H1 (cell line): ENCODE measurements at regions not wholly inside any gene's neighbourhood (a gene's known extent, or its start where the extent isn't known, plus 50 kb on each side); places are given as distances from the start of the nearest gene placed in this dataset.
"Not testable (repeated sequence)": the region's sequence is repeated elsewhere in the genome, so short reads cannot be mapped to it uniquely, and the experiment has no call there.

Source experiments
- CTCF ChIA-PET: fragments of 300-600 bp; sonication (Branson Sonifier 250); formaldehyde crosslinking; loops from one replicate; lab custom pipeline; 2021; ENCODE audit not compliant: partially characterized antibody; lab: Charles Lee
- POLR2A ChIA-PET: fragments of 300-600 bp; sonication (Branson Sonifier 250); formaldehyde crosslinking; loops from one replicate; lab custom pipeline; 2021; ENCODE audit warnings: inconsistent platforms; ENCODE audit not compliant: partially characterized antibody; lab: Charles Lee
- DNase-seq, 2 experiments: peaks; one replicate each; pipeline versions ENCODE4 v3.0.0 to v3.0.0-alpha.2; 2010 to 2022; ENCODE audit warnings: low spot score in 2 of 2, low read depth in 1 of 2, mixed read lengths in 1 of 2
- FAIRE-seq: peaks from 2 replicates; lab custom pipeline; 2011; peaks lifted over from hg19 to GRCh38; lab: Jason Lieb, UNC
- H2AFZ ChIP-seq: 2 replicates; pipeline ENCODE4 v1.8.1; 2012; ENCODE audit warnings: low read length, inconsistent platforms
- H2AK5ac ChIP-seq: 2 replicates; pipeline ENCODE4 v1.6.1; 2013; ENCODE audit warnings: low read depth, low read length
- H2BK120ac ChIP-seq: replicated peaks from 2 replicates; pipeline ENCODE3; 2013; ENCODE audit warnings: low read depth, low read length, inconsistent platforms
- H2BK12ac ChIP-seq: 2 replicates; pipeline ENCODE4 v1.6.1; 2013; ENCODE audit warnings: low read depth, low read length
- H2BK15ac ChIP-seq: 2 replicates; pipeline ENCODE4 v1.6.1; 2013; ENCODE audit warnings: low read length
- H2BK20ac ChIP-seq: 2 replicates; pipeline ENCODE4 v1.6.1; 2013; ENCODE audit warnings: low read length
- H2BK5ac ChIP-seq: 2 replicates; pipeline ENCODE4 v1.6.1; 2013; ENCODE audit warnings: low read depth, low read length
- H3K14ac ChIP-seq: 2 replicates; pipeline ENCODE4 v1.6.1; 2013; ENCODE audit warnings: inconsistent platforms; ENCODE audit not compliant: insufficient read length
- H3K18ac ChIP-seq: 2 replicates; pipeline ENCODE4 v1.6.1; 2013; ENCODE audit warnings: low read length; ENCODE audit errors: extremely low read depth
- H3K23ac ChIP-seq: 2 replicates; pipeline ENCODE4 v1.6.1; 2013; ENCODE audit warnings: inconsistent platforms; ENCODE audit not compliant: insufficient read length
- H3K23me2 ChIP-seq: 2 replicates; pipeline ENCODE4 v1.6.1; 2013; ENCODE audit warnings: low read depth, low read length
- H3K27ac ChIP-seq: 2 replicates; pipeline ENCODE4 v1.6.1; 2011; ENCODE audit warnings: low read depth, low read length, inconsistent platforms
- H3K27me3 ChIP-seq, 4 experiments: replicated peaks in 1 of 4; 1 replicate in 1 of 4; 2 replicates in 3 of 4; pipeline versions ENCODE4 v1.6.1 to v1.8.1; 2011 to 2013; ENCODE audit warnings: low read length in 3 of 4, mild to moderate bottlenecking in 3 of 4, inconsistent platforms in 2 of 4, mixed read lengths in 2 of 4, moderate library complexity in 1 of 4; ENCODE audit not compliant: control insufficient read depth in 3 of 4, insufficient read depth in 3 of 4; ENCODE audit errors: extremely low read depth in 1 of 4
- H3K36me3 ChIP-seq, 4 experiments: 2 replicates each; pipeline versions ENCODE4 v1.6.1 to v1.8.1; 2011 to 2013; ENCODE audit warnings: mild to moderate bottlenecking in 4 of 4, low read length in 3 of 4, moderate library complexity in 2 of 4, control low read depth in 1 of 4, inconsistent platforms in 1 of 4; ENCODE audit not compliant: insufficient read depth in 4 of 4, control insufficient read depth in 2 of 4
- H3K4ac ChIP-seq: replicated peaks from 2 replicates; pipeline ENCODE3; 2013; ENCODE audit warnings: low read length, low read depth, mixed read lengths, inconsistent platforms; ENCODE audit not compliant: insufficient read length
- H3K4me1 ChIP-seq, 4 experiments: replicated peaks in 1 of 4; 1 replicate in 1 of 4; 2 replicates in 3 of 4; pipeline versions ENCODE4 v1.6.1 to v1.8.1; 2011 to 2013; ENCODE audit warnings: low read length in 3 of 4, inconsistent platforms in 2 of 4, mixed read lengths in 1 of 4; ENCODE audit not compliant: insufficient read depth in 4 of 4, control insufficient read depth in 3 of 4
- H3K4me2 ChIP-seq, 2 experiments: 2 replicates each; pipeline versions ENCODE4 v1.6.1 to v1.8.1; 2011 to 2013; ENCODE audit warnings: low read depth in 2 of 2, low read length in 2 of 2, control low read depth in 1 of 2, inconsistent platforms in 1 of 2, mild to moderate bottlenecking in 1 of 2; ENCODE audit not compliant: insufficient read depth in 1 of 2
- H3K4me3 ChIP-seq, 4 experiments: fragments of 200-600, 300-600 bp in 1 of 4; sonication (generic), shearing (Covaris generic), sonication (Bioruptor Twin) in 1 of 4; 2 replicates each; pipeline versions ENCODE4 v1.5.1 to v1.8.1; 2011 to 2016; ENCODE audit warnings: low read length in 4 of 4, low read depth in 3 of 4, control low read depth in 2 of 4, inconsistent platforms in 2 of 4, mild to moderate bottlenecking in 2 of 4, mixed read lengths in 1 of 4, moderate library complexity in 1 of 4; ENCODE audit not compliant: insufficient read depth in 2 of 4; ENCODE audit errors: extremely low read depth in 1 of 4
- H3K56ac ChIP-seq: replicated peaks from 2 replicates; pipeline ENCODE3; 2013; ENCODE audit warnings: low read depth, mild to moderate bottlenecking, mixed read lengths, low read length, inconsistent platforms; ENCODE audit not compliant: insufficient read length
- H3K79me1 ChIP-seq: 2 replicates; pipeline ENCODE4 v1.6.1; 2013; ENCODE audit warnings: low read depth, low read length, control low read depth
- H3K79me2 ChIP-seq, 2 experiments: 2 replicates each; pipeline versions ENCODE4 v1.6.1 to v1.8.1; 2012 to 2013; ENCODE audit warnings: low read length in 2 of 2, mild to moderate bottlenecking in 2 of 2, inconsistent platforms in 1 of 2; ENCODE audit not compliant: insufficient read depth in 2 of 2, control insufficient read depth in 1 of 2
- H3K9ac ChIP-seq, 4 experiments: replicated peaks in 1 of 4; 1 replicate in 1 of 4; 2 replicates in 3 of 4; pipeline versions ENCODE4 v1.6.1 to v1.8.1; 2011 to 2013; ENCODE audit warnings: low read depth in 3 of 4, low read length in 3 of 4, control low read depth in 2 of 4, mild to moderate bottlenecking in 2 of 4, moderate library complexity in 2 of 4, inconsistent platforms in 1 of 4; ENCODE audit errors: extremely low read depth in 1 of 4
- H3K9me3 ChIP-seq, 2 experiments: 2 replicates each; pipeline versions ENCODE4 v1.6.1 to v1.8.1; 2012 to 2013; ENCODE audit warnings: mild to moderate bottlenecking in 2 of 2, moderate library complexity in 2 of 2, control low read depth in 1 of 2, inconsistent platforms in 1 of 2, low read depth in 1 of 2, low read length in 1 of 2, mixed read lengths in 1 of 2; ENCODE audit not compliant: insufficient read depth in 2 of 2
- H4K20me1 ChIP-seq, 2 experiments: replicated peaks in 1 of 2; 2 replicates each; pipeline versions ENCODE3 to v1.8.1; 2011 to 2013; ENCODE audit warnings: inconsistent platforms in 2 of 2, low read length in 2 of 2, mild to moderate bottlenecking in 1 of 2; ENCODE audit not compliant: insufficient read depth in 2 of 2, control insufficient read depth in 1 of 2
- H4K5ac ChIP-seq: 2 replicates; pipeline ENCODE4 v1.6.1; 2013; ENCODE audit warnings: low read length, low read depth, mixed read lengths, inconsistent platforms; ENCODE audit not compliant: insufficient read length
- H4K8ac ChIP-seq: 2 replicates; pipeline ENCODE4 v1.8.0; 2013; ENCODE audit warnings: mild to moderate bottlenecking, moderate library complexity, low read length, inconsistent platforms; ENCODE audit not compliant: insufficient read depth; ENCODE audit errors: extremely low read depth
- H4K91ac ChIP-seq: replicated peaks from 2 replicates; pipeline ENCODE3; 2013; ENCODE audit warnings: low read length, mixed read lengths, inconsistent platforms; ENCODE audit not compliant: insufficient read length
- WGBS, 2 experiments: shearing (Covaris generic) in 1 of 2; methylation state at CpG; one replicate each; pipeline versions ENCODE4 v1.1.6 to v1.1.7; 2013 to 2015; ENCODE audit warnings: low lambda C conversion rate in 2 of 2, mixed read lengths in 2 of 2, inconsistent platforms in 1 of 2, low coverage in 1 of 2, missing lambda C conversion rate in 1 of 2; ENCODE audit not compliant: insufficient replicate concordance in 2 of 2, insufficient coverage in 1 of 2, insufficient read length in 1 of 2; ENCODE audit errors: extremely low coverage in 1 of 2, missing lambda C conversion rate in 1 of 2; 5-methylcytosine and 5-hydroxymethylcytosine counted together

- FAIRE-seq: not testable (repeated sequence)
These were observed 163.0 kb downstream of the CCDC71L start for GRCh38 chr7:106498005-106498404.

More at GRCh38 chr7:106498005-106498404, 163.0 kb downstream of the CCDC71L start:
- H3K14ac ChIP-seq, H3K27ac ChIP-seq, POLR2A ChIA-PET, H4K91ac ChIP-seq, H3K79me1 ChIP-seq, DNase-seq, H3K9ac ChIP-seq, H4K8ac ChIP-seq, H2AFZ ChIP-seq, H3K4me1 ChIP-seq, H4K20me1 ChIP-seq, H2AK5ac ChIP-seq, H3K9me3 ChIP-seq, H3K36me3 ChIP-seq, H3K79me2 ChIP-seq, H2BK20ac ChIP-seq, H3K23me2 ChIP-seq, H2BK120ac ChIP-seq, CTCF ChIA-PET, H3K4me3 ChIP-seq, H3K27me3 ChIP-seq, H2BK12ac ChIP-seq, H3K4ac ChIP-seq, H3K4me2 ChIP-seq, H4K5ac ChIP-seq, H2BK5ac ChIP-seq, H2BK15ac ChIP-seq, H3K23ac ChIP-seq, H3K18ac ChIP-seq, H3K56ac ChIP-seq: not testable (repeated sequence)
- 91% methylated on average over 2 of the region's 2 CpGs; no CpG with 5 or more reads in 1 of the 2 experiments for WGBS, 2 experiments
